ENCODE measurements at regions not wholly inside any gene's neighbourhood (a gene's known extent, or its start where the extent isn't known, plus 50 kb on each side); places are given as distances from the start of the nearest gene placed in this dataset.

DNA sequence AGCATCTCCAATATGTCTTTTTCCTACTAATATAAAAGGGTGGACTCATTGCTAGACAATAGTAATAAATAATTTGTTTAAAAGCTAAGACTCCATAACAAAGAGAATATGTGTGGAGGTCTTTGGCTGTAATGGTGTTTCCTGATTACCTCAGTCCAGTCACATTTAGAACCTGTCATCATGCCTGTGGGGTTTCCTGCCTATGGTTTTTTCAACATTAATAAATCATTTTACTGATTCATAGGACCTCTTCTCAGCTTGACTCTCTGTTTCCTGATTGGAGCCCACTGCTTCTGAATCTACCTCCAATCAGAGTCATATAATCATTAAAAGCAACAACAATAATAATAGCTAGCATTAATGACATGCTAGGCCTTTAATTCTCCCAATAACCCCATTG lies 52.4 kb upstream of the GNAI1 start:
- DNase-seq, result no peak
- Histone ChIP-seq H3K36me3 (ENCODE audit: insufficient read depth, low read length) (no peaks in the 10 kb centered on the region), H3K27me3 (ENCODE audit: control insufficient read depth in 1 of 2, insufficient read depth in 2 of 2, low read length in 2 of 2) (no peaks in the 10 kb centered on the region), H3K27ac (ENCODE audit: low read depth in 1 of 2, low read length in 2 of 2) (no peak overlapping the region), H3K4me1 (ENCODE audit: insufficient read depth, low read length) (no peaks in the 10 kb centered on the region), H3K9me3 (ENCODE audit: control insufficient read depth in 1 of 2, insufficient read depth in 1 of 2, low read length in 2 of 2) (peaks cover 0 to 8% of the 10 kb centered on the region in 2 experiments), H3K4me3 (ENCODE audit: low read length) (no peak overlapping the region)
- intact Hi-C loops (cut with DNase I, micrococcal nuclease), result no loop called here
- H3K36me3 Mint-ChIP-seq (ENCODE audit: low read depth), result no peaks in the 10 kb centered on the region
- no peak overlapping the region for H3K4me3 Mint-ChIP-seq
- ATAC-seq (ENCODE audit: poor library complexity), result no peak
- H3K9me3 Mint-ChIP-seq, result no peaks in the 10 kb centered on the region
- TF ChIP-seq, protein P1, sequence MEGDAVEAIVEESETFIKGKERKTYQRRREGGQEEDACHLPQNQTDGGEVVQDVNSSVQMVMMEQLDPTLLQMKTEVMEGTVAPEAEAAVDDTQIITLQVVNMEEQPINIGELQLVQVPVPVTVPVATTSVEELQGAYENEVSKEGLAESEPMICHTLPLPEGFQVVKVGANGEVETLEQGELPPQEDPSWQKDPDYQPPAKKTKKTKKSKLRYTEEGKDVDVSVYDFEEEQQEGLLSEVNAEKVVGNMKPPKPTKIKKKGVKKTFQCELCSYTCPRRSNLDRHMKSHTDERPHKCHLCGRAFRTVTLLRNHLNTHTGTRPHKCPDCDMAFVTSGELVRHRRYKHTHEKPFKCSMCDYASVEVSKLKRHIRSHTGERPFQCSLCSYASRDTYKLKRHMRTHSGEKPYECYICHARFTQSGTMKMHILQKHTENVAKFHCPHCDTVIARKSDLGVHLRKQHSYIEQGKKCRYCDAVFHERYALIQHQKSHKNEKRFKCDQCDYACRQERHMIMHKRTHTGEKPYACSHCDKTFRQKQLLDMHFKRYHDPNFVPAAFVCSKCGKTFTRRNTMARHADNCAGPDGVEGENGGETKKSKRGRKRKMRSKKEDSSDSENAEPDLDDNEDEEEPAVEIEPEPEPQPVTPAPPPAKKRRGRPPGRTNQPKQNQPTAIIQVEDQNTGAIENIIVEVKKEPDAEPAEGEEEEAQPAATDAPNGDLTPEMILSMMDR (IDR thresholded peaks at IDR 0.05), result no peak
- ChIA-PET POLR2A (no interaction called here), CTCF (no interaction called here)
- peaks cover 9% of the 10 kb centered on the region for H3K4me1 Mint-ChIP-seq (ENCODE audit: low read depth)
- H3K27me3 Mint-ChIP-seq, result no peaks in the 10 kb centered on the region
- no peak overlapping the region for H3K27ac Mint-ChIP-seq

DNA sequence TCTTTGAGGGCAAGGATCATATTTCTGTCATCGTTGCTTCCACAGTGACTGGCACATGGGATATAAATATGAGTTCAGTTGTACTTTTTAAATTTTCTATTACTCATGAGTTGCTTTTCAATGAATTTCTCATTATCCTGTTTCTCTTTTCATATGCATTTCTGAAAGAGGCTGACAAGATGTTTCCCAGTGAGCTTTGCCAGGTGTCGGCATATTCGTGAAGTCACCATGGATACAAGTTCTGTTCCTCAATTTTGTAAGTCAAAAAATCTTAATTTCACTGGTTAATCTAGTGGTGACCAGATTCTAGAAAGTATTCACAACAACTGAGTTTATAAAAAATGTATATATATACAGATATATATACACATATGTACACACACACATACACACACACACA lies 55.7 kb upstream of the GNAI1 start:
- no peak overlapping the region for H3K4me3 ChIP-seq (ENCODE audit: low read length)
- ChIA-PET POLR2A (no interaction called here), CTCF (no interaction called here)
- no peaks in the 10 kb centered on the region for H3K9me3 ChIP-seq (ENCODE audit: control insufficient read depth in 1 of 2, insufficient read depth in 1 of 2, low read length in 2 of 2)
- ATAC-seq (ENCODE audit: poor library complexity), result no peak
- no peak overlapping the region for H3K4me3 Mint-ChIP-seq
- no peaks in the 10 kb centered on the region for H3K9me3 Mint-ChIP-seq
- intact Hi-C loops (cut with DNase I, micrococcal nuclease), result no loop called here
- DNase-seq, result no peak
- TF ChIP-seq, protein P1 (IDR thresholded peaks at IDR 0.05), result no peak
- no peaks in the 10 kb centered on the region for H3K4me1 ChIP-seq (ENCODE audit: insufficient read depth, low read length)
- H3K4me1 Mint-ChIP-seq (ENCODE audit: low read depth), result peaks cover 9% of the 10 kb centered on the region
- no peak overlapping the region for H3K27ac ChIP-seq (ENCODE audit: low read depth in 1 of 2, low read length in 2 of 2)
- H3K27me3 ChIP-seq (ENCODE audit: control insufficient read depth in 1 of 2, insufficient read depth in 2 of 2, low read length in 2 of 2), result no peaks in the 10 kb centered on the region
- H3K36me3 Mint-ChIP-seq (ENCODE audit: low read depth), result no peaks in the 10 kb centered on the region
- no peaks in the 10 kb centered on the region for H3K36me3 ChIP-seq (ENCODE audit: insufficient read depth, low read length)
- H3K27ac Mint-ChIP-seq, result no peak overlapping the region
- H3K27me3 Mint-ChIP-seq, result no peaks in the 10 kb centered on the region

DNA sequence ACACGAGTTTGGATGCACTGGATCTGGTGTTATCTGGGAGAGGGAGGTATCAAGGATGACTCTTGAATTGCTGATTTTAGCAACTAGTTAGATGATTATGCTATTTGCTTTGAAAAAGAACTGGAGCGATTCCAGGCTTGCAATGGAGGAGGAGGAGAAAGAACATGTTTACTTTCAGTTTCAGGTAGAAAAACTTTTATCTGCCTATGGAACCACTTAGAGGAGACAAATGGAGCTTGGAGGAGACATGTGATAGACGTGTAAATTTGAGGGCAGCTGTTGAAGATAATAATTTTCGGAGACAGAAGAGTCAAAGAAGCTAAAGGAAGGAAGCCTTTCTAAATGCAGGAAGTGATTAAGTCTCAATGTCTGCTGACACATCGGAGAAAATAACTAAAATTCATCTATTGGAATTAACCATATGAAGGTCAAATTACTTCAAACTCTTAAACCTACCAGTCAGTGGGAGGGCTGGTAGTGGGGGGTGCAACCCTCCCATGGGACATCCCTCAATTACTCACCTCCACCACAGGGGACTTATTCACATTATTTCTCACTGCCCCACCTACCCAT lies 56.4 kb upstream of the GNAI1 start:
- H3K36me3 Mint-ChIP-seq (ENCODE audit: low read depth), result no peaks in the 10 kb centered on the region
- no peaks in the 10 kb centered on the region for H3K9me3 ChIP-seq (ENCODE audit: control insufficient read depth in 1 of 2, insufficient read depth in 1 of 2, low read length in 2 of 2)
- H3K27me3 ChIP-seq (ENCODE audit: control insufficient read depth in 1 of 2, insufficient read depth in 2 of 2, low read length in 2 of 2), result no peaks in the 10 kb centered on the region
- H3K4me1 ChIP-seq (ENCODE audit: insufficient read depth, low read length), result no peaks in the 10 kb centered on the region
- H3K27me3 Mint-ChIP-seq, result no peaks in the 10 kb centered on the region
- H3K9me3 Mint-ChIP-seq, result no peaks in the 10 kb centered on the region
- CTCF ChIA-PET, result interaction anchor here (1.2 kb wide), 1 partner anchor 12 kb away, joined by 3 read pairs; no protein-coding TSS in a partner anchor
- H3K4me1 Mint-ChIP-seq (ENCODE audit: low read depth), result peaks cover 9% of the 10 kb centered on the region
- H3K27ac Mint-ChIP-seq, result no peak overlapping the region
- ATAC-seq (ENCODE audit: poor library complexity) (no peak), DNase-seq (peak in 1 of 14 experiments; percentile 7)
- H3K4me3 Mint-ChIP-seq, result peak overlapping the region; percentile 70
- intact Hi-C loops (cut with DNase I, micrococcal nuclease), result no loop called here
- peak overlapping the region; percentile 15 for H3K4me3 ChIP-seq (ENCODE audit: low read length)
- POLR2A ChIA-PET, result no interaction called here
- H3K27ac ChIP-seq (ENCODE audit: low read depth in 1 of 2, low read length in 2 of 2), result no peak overlapping the region
- TF ChIP-seq, protein P1 (IDR thresholded peaks at IDR 0.05), result no peak
- no peaks in the 10 kb centered on the region for H3K36me3 ChIP-seq (ENCODE audit: insufficient read depth, low read length)

All from CD4-positive, alpha-beta T cell (primary cell).